Testis (tissue), 2 donors: ENCODE measurements at regions not wholly inside any gene's neighbourhood (a gene's known extent, or its start where the extent isn't known, plus 50 kb on each side); places are given as distances from the start of the nearest gene placed in this dataset.

Experiments used
- CTCF ChIP-seq, 3 experiments: fragments of 450-650 bp in 2 of 3; fragments of 200-600 bp in 1 of 3; sonication (generic) in 1 of 3; IDR thresholded peaks; one replicate each; pipeline ENCODE4 v1.5.1; 2016 to 2019; ENCODE audit warnings: antibody characterized with exemption in 3 of 3, mild to moderate bottlenecking in 2 of 3, moderate library complexity in 1 of 3
- POLR2A ChIP-seq: fragments of 450-650 bp; IDR thresholded peaks from one replicate; pipeline ENCODE4 v1.6.1; 2017; ENCODE audit warnings: antibody characterized with exemption, mild to moderate bottlenecking, moderate library complexity

DNA sequence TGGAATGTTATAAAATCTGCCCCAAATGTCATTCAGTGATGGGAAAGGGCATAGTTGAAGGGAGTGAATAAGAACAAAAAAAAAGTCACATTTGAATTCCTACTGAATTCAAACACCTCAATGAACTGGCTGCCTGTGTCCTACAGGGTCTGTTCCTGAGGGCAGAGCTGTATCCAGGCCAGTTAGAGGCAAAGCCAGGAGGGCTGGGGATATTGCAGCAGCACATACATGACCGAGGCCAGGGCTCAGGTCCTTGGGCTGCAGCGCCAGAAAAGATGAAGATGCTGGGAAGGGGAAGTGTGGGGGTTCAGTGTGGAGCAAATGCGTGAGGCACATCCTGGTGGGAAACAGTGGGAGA is 449.2 kb downstream of the SIPA1L2 start:
- no peak for TF ChIP-seq CTCF (IDR thresholded peaks at IDR 0.05)
- TF ChIP-seq POLR2A = no peak
